ENCODE measurements at regions not wholly inside any gene's neighbourhood (a gene's known extent, or its start where the extent isn't known, plus 50 kb on each side); places are given as distances from the start of the nearest gene placed in this dataset.

DNA sequence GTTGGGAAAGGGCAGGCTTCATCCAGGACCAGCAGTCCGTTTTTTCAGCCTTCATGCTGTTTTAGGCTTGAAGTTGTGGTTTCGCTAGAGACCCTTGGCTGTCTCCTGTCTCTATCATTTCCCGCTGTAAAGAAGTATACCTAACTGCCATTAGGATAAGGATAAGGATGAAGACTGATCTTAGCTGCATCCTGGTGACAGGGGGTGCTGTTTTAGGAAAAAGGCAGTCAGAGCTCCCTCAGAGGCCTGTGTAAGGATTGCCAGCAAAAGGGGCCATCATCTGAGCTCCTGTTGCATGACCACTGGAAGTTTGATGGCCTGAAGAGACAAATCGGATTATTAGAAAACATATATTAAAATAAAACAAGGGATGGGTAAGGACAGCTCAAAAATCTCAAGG lies 64.8 kb upstream of the FGF10 start:
- Histone ChIP-seq H3K4me3 (no peak overlapping the region), H3K9me3 (no peaks in the 10 kb centered on the region), H3K27me3 (no peaks in the 10 kb centered on the region), H3K36me3 (no peaks in the 10 kb centered on the region), H3K4me1 (no peaks in the 10 kb centered on the region), H3K27ac (no peak overlapping the region)
- intact Hi-C loops (cut with DNase I), result no loop called here
- TF ChIP-seq, protein P1, sequence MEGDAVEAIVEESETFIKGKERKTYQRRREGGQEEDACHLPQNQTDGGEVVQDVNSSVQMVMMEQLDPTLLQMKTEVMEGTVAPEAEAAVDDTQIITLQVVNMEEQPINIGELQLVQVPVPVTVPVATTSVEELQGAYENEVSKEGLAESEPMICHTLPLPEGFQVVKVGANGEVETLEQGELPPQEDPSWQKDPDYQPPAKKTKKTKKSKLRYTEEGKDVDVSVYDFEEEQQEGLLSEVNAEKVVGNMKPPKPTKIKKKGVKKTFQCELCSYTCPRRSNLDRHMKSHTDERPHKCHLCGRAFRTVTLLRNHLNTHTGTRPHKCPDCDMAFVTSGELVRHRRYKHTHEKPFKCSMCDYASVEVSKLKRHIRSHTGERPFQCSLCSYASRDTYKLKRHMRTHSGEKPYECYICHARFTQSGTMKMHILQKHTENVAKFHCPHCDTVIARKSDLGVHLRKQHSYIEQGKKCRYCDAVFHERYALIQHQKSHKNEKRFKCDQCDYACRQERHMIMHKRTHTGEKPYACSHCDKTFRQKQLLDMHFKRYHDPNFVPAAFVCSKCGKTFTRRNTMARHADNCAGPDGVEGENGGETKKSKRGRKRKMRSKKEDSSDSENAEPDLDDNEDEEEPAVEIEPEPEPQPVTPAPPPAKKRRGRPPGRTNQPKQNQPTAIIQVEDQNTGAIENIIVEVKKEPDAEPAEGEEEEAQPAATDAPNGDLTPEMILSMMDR (IDR thresholded peaks at IDR 0.05), result no peak
- DNase-seq, result no peak
- WGBS, 2 donors, result 89 to 91% methylated on average over 4 of the region's 4 CpGs
- no peak for FAIRE-seq
- no peak for ATAC-seq

DNA sequence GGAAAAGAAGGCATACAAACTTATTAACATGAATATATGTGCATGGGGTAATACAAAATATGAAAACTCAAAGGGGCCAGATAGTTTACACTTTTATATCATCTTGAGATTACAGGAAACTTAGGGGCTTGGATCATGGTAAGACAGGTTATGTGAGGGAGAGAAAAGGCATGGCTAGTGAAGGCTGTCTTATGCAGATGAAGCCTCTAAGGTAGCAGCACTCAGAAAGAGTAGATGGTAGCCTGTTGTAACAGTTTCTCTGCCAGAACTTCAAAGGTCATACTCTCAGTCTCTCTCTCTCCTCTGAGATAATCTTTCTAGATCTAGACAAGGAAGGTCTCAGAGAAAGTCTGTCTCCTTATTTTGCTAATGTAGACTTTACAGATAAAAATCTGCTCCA lies 57.2 kb upstream of the FGF10 start:
- intact Hi-C loops (cut with DNase I), result no loop called here
- no peaks in the 10 kb centered on the region for H3K4me1 ChIP-seq
- H3K27me3 ChIP-seq, result no peaks in the 10 kb centered on the region
- ATAC-seq, result no peak
- no peaks in the 10 kb centered on the region for H3K9me3 ChIP-seq
- DNase-seq, result no peak
- H3K27ac ChIP-seq, result no peak overlapping the region
- no peak overlapping the region for H3K4me3 ChIP-seq
- TF ChIP-seq, protein P1 (IDR thresholded peaks at IDR 0.05), result no peak
- no peaks in the 10 kb centered on the region for H3K36me3 ChIP-seq
- FAIRE-seq, result no peak

DNA sequence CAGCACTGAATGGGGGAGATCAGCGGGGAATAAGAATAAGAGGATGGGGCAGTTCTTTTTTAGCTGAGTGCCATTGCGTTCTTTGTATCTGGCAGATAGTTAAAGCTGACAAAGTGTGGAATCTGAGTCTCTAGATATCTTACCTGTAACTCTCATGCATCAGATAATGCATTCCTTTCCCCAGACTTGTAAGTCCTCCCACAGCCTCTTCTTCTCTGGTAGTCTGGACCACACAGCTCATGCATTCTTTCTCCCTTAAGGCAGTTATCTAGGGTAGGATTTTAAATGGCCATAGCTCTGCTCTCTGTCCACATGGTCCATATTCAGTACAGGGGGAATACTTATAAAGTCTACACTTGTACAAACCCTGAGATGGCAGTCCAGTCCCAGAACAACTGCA lies 54.0 kb upstream of the FGF10 start:
- Histone ChIP-seq H3K27me3 (no peaks in the 10 kb centered on the region), H3K36me3 (no peaks in the 10 kb centered on the region), H3K9me3 (no peaks in the 10 kb centered on the region), H3K4me3 (no peak overlapping the region), H3K4me1 (no peaks in the 10 kb centered on the region), H3K27ac (no peak overlapping the region)
- no peak for FAIRE-seq
- ATAC-seq, result no peak
- TF ChIP-seq, protein P1 (IDR thresholded peaks at IDR 0.05), result no peak
- intact Hi-C loops (cut with DNase I), result no loop called here
- 77 to 82% methylated on average over 2 of the region's 2 CpGs for WGBS, 2 donors
- DNase-seq, result no peak

- Histone ChIP-seq H3K9me3 (no peaks in the 10 kb centered on the region), H3K27me3 (no peaks in the 10 kb centered on the region), H3K4me3 (no peak overlapping the region), H3K4me1 (no peaks in the 10 kb centered on the region), H3K27ac (no peak overlapping the region), H3K36me3 (no peaks in the 10 kb centered on the region)
- DNase-seq, result no peak
- TF ChIP-seq, protein P1 (IDR thresholded peaks at IDR 0.05), result no peak
- intact Hi-C loops (cut with DNase I), result no loop called here
- no peak for FAIRE-seq
- ATAC-seq, result no peak
Measured at GRCh38 chr5:44441460-44441859, 52.2 kb upstream of the FGF10 start.

DNA sequence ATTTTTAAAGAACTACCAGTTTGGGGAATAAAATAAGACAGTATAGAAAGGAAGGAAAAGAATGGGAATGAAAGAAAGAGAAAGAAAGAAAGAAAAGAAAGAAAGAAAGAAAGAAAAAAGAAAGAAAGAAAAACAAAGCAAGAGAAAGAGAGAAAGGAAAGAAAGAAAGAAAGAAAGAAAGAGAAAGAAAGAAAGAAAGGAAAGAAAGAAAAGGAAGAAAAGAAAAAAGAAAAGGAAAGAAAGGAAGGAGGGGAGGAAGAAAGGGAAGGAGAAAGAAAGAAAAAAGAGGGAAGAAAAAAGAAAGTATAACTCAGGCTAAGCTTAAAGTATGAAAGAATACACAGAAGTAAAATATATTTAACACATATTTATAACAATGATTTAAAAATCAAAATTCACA lies 51.0 kb upstream of the FGF10 start:
- Histone ChIP-seq H3K4me1 (no peaks in the 10 kb centered on the region), H3K9me3 (no peaks in the 10 kb centered on the region), H3K36me3 (no peaks in the 10 kb centered on the region), H3K27me3 (no peaks in the 10 kb centered on the region), H3K4me3 (no peak overlapping the region), H3K27ac (no peak overlapping the region)
- TF ChIP-seq, protein P1 (IDR thresholded peaks at IDR 0.05), result no peak
- DNase-seq (no peak), FAIRE-seq (no peak), ATAC-seq (no peak)
- intact Hi-C loops (cut with DNase I), result no loop called here
